ENCODE measurements at regions not wholly inside any gene's neighbourhood (a gene's known extent, or its start where the extent isn't known, plus 50 kb on each side); places are given as distances from the start of the nearest gene placed in this dataset.
A peak's percentile ranks its signal among the peaks of the same experiment; 100 is the strongest.
"Not testable (repeated sequence)": the region's sequence is repeated elsewhere in the genome, so short reads cannot be mapped to it uniquely, and the experiment has no call there.

DNA sequence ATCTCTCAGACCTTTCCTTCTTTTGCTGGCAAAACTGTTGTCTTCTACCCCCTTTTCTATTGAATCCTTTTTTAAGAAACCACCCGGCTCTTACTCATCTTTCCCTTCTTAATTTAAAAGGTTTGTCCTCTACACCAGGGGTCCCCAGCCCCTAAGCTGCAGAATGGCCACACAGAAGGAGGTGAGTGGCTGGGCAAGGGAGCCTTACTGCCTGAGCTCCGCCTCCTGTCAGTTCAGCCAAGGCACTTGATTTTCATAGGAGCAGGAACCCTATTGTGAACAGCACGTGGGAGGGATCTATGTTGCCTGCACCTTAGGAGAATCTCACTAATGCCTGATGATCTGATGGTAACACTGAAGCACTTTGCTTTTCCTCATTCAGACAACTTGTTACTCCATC is 726.3 kb upstream of the INTU start:
- DNase-seq = no peak
- in situ Hi-C loops (cut with HindIII; ENCODE audit: low pct_ligation_motif_present, low pct_unique_long_range_greater_than_20kb, low sequenced_read_pairs) = no loop called here

DNA sequence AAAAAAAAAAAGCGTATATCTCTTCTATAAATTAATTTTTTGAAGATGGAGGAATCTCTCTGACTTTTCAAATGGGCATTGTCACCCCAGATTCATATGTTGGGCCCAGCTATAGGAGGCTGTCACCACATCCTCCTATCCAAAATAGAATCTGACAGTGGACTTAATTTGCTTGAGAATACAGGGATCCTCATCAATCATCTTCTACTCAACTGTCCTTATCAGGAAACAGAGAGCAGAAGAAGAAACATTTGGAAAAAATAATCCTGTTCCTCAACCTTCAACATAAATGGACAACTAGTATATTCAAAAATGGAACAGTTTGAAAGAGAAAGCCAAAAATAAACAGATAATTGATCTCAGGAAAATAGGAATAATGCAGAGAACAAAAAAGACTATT is 725.4 kb upstream of the INTU start:
- DNase-seq = no peak
- in situ Hi-C loops (cut with HindIII; ENCODE audit: low pct_ligation_motif_present, low pct_unique_long_range_greater_than_20kb, low sequenced_read_pairs) = no loop called here

DNA sequence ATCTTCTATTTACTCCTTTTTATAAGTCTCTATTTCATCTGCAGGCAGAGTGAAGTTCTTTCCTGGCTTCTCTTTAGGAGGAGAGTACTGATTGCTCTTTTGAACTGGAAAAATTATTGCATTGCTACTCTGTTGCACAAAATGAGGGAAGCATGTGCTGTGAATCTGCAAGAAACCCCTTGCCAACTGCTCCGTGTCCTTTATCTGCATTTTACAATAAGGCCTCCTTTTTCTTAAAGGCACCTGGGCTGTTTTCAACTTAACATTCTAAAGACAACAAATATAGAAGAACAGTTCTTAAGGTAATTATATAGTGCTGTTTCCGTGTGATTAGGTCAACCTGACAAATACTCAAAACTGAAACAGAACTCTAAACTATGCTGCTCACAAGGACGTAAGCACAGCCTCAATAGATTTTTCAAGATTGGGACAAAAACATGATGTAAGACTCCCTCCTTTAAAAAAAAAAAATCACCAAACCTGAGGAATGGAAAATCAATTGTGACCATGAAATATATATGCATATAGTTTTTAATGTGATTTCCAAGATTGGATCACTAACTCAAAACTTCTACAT is 716.6 kb upstream of the INTU start:
- DNase-seq = no peak
- in situ Hi-C loops (cut with HindIII; ENCODE audit: low pct_ligation_motif_present, low pct_unique_long_range_greater_than_20kb, low sequenced_read_pairs) = no loop called here

GRCh38 chr4:126916626-126917140 is 716.1 kb upstream of the INTU start:
- DNase-seq = no peak

GRCh38 chr4:126922328-126922938 is 710.3 kb upstream of the INTU start:
- in situ Hi-C loops (cut with HindIII; ENCODE audit: low pct_ligation_motif_present, low pct_unique_long_range_greater_than_20kb, low sequenced_read_pairs); DNase-seq: not testable (repeated sequence)

More at GRCh38 chr4:126916626-126917140, 716.1 kb upstream of the INTU start:
- in situ Hi-C loops (cut with HindIII; ENCODE audit: low pct_ligation_motif_present, low pct_unique_long_range_greater_than_20kb, low sequenced_read_pairs) = no loop called here

- in situ Hi-C loops (cut with HindIII; ENCODE audit: low pct_ligation_motif_present, low pct_unique_long_range_greater_than_20kb, low sequenced_read_pairs) = no loop called here
- no peak for DNase-seq
Measured at GRCh38 chr4:126924237-126924636, 708.5 kb upstream of the INTU start.

GRCh38 chr4:126930059-126930458 is 702.7 kb upstream of the INTU start:
- in situ Hi-C loops (cut with HindIII; ENCODE audit: low pct_ligation_motif_present, low pct_unique_long_range_greater_than_20kb, low sequenced_read_pairs); DNase-seq: not testable (repeated sequence)

DNA sequence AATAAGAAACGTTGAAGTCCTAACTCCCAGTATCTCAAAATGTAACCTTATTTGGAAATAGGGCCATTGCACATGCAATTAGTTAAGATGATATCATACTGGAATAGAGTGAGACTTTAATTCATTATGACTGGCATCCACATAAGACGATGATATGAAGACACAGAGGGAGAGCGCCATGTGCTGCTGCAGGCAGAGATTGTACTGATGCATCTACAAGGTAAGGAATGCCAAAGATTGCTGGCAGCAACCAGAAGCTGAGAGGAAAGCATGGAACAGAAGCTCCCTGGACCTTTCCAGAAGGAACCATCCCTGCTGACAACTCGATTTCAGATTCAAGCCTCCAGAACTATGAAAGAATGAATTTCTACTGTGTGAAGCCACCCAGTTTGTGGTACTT is 697.0 kb upstream of the INTU start:
- DNase-seq = no peak
- in situ Hi-C loops (cut with HindIII; ENCODE audit: low pct_ligation_motif_present, low pct_unique_long_range_greater_than_20kb, low sequenced_read_pairs) = no loop called here

- no peak for DNase-seq
- in situ Hi-C loops (cut with HindIII; ENCODE audit: low pct_ligation_motif_present, low pct_unique_long_range_greater_than_20kb, low sequenced_read_pairs) = no loop called here
Measured at GRCh38 chr4:126937342-126937741, 695.4 kb upstream of the INTU start.

DNA sequence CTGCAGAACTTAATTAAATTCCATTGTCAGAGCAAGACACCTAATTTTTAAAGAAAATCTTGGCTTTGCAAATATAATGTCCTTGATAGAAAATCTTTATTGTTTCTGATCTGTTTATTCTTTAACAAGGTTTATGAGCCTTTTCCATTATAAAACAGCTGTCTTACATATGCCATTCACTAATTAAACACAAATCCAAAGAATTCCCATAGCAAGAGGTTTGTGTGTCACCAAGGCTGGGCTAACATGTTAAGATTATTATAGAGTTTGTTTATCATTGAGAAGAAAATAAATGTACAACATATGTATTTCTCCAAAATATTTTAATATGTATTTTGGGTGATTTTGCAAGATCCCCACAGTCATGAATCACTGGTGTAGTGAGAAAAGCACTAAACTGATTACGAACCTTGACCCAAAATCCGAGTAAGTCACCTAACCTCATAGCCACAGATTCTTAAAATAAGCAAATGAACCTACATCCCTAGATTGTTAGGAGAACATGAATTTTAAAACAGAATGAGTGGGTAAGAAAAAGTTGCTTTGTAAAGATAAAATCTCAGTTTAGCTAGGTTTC is 694.8 kb upstream of the INTU start:
- DNase-seq = no peak
- in situ Hi-C loops (cut with HindIII; ENCODE audit: low pct_ligation_motif_present, low pct_unique_long_range_greater_than_20kb, low sequenced_read_pairs) = no loop called here

- in situ Hi-C loops (cut with HindIII; ENCODE audit: low pct_ligation_motif_present, low pct_unique_long_range_greater_than_20kb, low sequenced_read_pairs) = no loop called here
- no peak for DNase-seq
Measured at GRCh38 chr4:126939401-126939800, 693.4 kb upstream of the INTU start.

DNA sequence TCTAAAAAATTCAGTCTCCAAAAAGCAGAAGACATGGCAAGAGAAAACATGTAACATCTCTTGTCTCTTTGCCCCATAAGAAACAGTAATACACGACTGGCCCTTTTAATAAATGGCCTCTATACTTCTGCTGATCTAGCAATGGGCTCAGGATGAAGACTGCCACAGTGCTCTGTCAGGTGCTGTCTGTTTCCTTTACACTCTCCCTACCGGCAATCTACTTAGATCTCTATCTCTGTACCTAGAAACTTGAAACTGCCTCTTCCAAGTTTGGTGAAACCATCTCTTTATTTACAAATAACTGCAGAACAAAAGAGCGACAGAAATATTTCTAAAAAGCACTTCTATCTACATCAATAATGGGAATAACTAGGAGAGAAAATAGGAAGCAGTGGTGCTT is 685.2 kb upstream of the INTU start:
- in situ Hi-C loops (cut with HindIII; ENCODE audit: low pct_ligation_motif_present, low pct_unique_long_range_greater_than_20kb, low sequenced_read_pairs) = no loop called here
- DNase-seq = no peak

GRCh38 chr4:126954537-126955291 is 678.0 kb upstream of the INTU start:
- no peak for DNase-seq

DNA sequence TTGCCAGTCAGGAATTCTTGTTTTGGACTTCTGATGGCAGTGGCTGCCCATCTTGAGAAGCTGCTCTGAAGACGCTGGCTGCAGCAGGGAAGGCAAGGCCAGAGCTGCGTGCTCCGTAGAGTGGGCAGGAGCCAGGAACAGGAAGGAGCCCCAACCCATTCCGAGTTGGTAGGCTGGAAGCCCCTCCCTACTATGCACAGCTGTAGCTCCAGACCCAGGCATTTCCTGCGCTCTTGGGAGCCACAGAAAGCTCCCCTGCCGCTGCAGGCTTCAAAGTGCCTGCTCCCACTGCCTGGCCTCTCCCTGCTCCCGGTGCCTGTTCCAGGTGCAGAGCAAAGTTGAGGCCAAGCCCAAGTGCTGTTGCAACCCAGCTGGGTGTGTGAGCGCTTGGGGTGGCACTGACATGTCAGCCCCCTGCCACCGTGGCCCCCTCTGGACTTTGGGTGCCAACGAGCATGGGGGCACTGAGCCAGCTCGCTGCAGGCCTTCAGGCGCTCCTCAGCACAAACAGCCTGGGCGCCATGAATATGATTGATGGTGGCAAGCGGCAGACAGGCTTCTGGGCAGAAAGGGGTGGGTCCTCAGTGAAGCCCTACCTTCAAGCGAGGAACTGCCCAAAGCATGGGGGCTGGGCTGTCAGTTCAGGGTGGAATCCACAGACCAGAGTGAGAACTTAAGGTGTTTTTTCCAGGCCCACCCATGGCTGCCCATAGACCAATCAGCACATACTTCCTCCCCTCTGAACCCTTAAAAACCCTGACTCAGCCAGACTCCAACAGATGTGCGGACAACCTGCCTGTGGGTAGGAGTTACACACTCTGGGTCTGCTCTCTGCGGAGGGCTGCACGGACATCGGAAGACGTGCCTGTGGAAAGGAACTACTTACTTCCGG is 677.2 kb upstream of the INTU start:
- in situ Hi-C loops (cut with HindIII; ENCODE audit: low pct_ligation_motif_present, low pct_unique_long_range_greater_than_20kb, low sequenced_read_pairs) = no loop called here
- DNase-seq = no peak

More at GRCh38 chr4:126954537-126955291, 678.0 kb upstream of the INTU start:
- in situ Hi-C loops (cut with HindIII; ENCODE audit: low pct_ligation_motif_present, low pct_unique_long_range_greater_than_20kb, low sequenced_read_pairs) = no loop called here

DNA sequence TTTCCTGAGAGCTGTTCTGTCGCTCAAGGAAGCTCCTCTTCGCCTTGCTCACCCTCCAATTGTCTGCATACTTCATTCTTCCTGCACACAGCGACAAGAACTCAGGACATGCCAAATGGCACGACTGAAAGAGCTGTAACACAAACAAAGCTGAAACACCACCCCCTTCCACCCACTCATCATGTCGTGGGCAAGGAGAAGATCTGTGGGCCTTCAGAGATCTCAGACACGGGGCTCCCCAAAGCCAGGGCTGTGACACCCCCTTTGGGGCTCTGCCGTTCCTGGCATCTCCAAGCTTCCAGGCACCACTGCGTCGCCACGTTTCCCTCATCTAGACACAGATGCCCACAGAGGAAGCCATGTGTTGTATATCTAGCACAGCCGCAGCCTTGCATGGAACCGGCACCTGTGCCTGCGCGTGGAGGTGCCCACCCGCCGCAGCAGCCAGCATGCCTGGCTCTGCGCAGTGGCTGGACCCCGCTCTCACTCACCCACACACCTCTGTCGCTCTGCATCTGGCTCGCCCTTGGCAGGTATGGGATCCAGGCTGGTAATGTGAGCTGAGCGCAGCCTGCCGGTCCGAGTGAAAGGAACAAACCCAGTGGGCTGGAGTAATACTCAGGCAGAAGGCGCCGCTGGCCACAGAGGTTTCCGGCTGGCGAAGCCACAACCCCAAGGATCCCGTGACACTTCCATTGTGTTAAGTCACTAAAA is 676.4 kb upstream of the INTU start:
- no peak for DNase-seq
- in situ Hi-C loops (cut with HindIII; ENCODE audit: low pct_ligation_motif_present, low pct_unique_long_range_greater_than_20kb, low sequenced_read_pairs) = no loop called here

- in situ Hi-C loops (cut with HindIII; ENCODE audit: low pct_ligation_motif_present, low pct_unique_long_range_greater_than_20kb, low sequenced_read_pairs) = no loop called here
- peak; percentile 2 for DNase-seq
Measured at GRCh38 chr4:126957556-126957955, 675.2 kb upstream of the INTU start.

DNA sequence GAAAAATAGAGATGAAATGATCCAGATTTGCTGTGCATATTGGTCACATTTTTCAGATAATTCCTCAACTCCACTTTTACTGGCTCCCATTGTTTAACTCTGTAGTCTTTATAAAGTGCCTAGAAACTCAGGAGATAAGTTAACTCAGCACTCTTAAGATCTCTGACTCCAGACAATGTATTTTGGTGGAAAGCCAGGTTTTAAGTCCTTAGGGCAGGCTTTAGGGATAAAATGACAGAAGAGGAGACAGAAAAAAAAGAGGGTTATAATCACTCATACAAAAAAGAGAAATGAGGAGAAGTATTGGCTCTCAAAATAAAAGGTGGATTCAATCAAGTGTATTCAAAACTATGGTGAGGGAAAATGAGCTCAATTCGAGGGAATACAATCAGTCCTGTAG is 674.8 kb upstream of the INTU start:
- in situ Hi-C loops (cut with HindIII; ENCODE audit: low pct_ligation_motif_present, low pct_unique_long_range_greater_than_20kb, low sequenced_read_pairs) = no loop called here
- DNase-seq = no peak

DNA sequence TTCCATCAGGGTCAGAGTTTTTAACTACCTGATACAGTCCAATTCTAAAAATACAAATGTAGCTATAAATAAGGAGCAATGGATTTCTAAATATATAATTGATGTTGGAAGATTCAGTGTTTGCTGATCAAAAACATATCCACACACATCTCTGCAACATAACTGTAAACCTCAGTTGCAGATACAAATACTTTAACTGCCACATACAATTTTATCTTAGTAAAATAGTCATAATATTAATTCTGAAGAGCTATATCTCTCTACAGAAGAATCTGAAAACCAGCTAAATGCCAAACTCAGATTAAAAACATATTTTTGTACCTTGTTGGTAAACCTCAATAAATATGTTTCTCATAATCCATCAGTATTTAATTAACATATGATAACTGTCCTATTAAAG is 674.3 kb upstream of the INTU start:
- in situ Hi-C loops (cut with HindIII; ENCODE audit: low pct_ligation_motif_present, low pct_unique_long_range_greater_than_20kb, low sequenced_read_pairs) = no loop called here
- DNase-seq = no peak
